ENCODE measurements at regions not wholly inside any gene's neighbourhood (a gene's known extent, or its start where the extent isn't known, plus 50 kb on each side); places are given as distances from the start of the nearest gene placed in this dataset.

DNA sequence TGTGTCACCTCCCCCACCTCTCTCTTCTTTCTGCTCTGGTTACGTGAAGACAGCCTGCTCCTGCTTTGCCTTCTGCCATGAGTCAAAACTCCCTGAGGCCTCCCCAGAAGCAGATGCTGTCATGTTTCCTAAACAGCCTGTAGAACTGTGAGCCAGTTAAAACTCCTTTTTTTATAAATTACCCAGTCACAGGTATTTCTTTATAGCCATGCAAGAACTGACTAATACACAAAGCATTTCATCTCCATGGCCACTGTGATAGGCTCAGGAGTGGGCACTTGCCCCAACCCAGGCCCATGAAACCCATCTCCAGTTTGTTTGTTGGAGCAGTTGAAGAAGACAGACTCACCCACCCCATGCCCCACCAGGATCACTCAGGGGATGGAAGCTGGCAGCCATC is 253.3 kb upstream of the ISX start:
- ChIA-PET CTCF (ENCODE audit: low intra/inter-chr PET ratio, low total read pairs) (no interaction called here), POLR2A (no interaction called here)
- H2AFZ ChIP-seq (ENCODE audit: low read length), result no peak overlapping the region
- FAIRE-seq, result no peak
- H3K36me3 ChIP-seq (replicated peaks in 1 of 2; ENCODE audit: control insufficient read depth in 1 of 2, insufficient read depth in 2 of 2, low read length in 2 of 2), result no peaks in the 10 kb centered on the region
- intact Hi-C loops (cut with micrococcal nuclease; ENCODE audit: unreplicated experiment), result no loop called here
- H3K4me2 ChIP-seq (ENCODE audit: low read depth, low read length), result no peak overlapping the region
- H3K27me3 ChIP-seq (ENCODE audit: control insufficient read depth in 1 of 2, insufficient read depth in 2 of 2, low read length in 2 of 2), result no peaks in the 10 kb centered on the region
- WGBS (ENCODE audit: low lambda C conversion rate), result 0% methylated on average over 1 of the region's 1 CpG
- BruUV-seq (replicated peaks), result no TSS peak
- DNase-seq (ENCODE audit: low spot score), result no peak
- H3K79me2 ChIP-seq (ENCODE audit: insufficient read depth, low read length), result no peaks in the 10 kb centered on the region
- in situ Hi-C loops (cut with HindIII; ENCODE audit: extremely low pct_ligation_motif_present, low pct_unique_long_range_greater_than_20kb), result loop anchor here (25.0 kb wide), 1 partner anchor 100 kb away; no protein-coding TSS in a partner anchor
- no peaks in the 10 kb centered on the region for H3K9me3 ChIP-seq (ENCODE audit: low read length)
- TF ChIP-seq ZNF451 (CRISPR knock-in tag; IDR thresholded peaks at IDR 0.05) (no peak), SRSF9 (IDR thresholded peaks at IDR 0.05; ENCODE audit: borderline replicate concordance, insufficient read depth, low read depth, low read length, poor library complexity, severe bottlenecking) (no peak), POLR2AphosphoS2 (IDR thresholded peaks at IDR 0.05; ENCODE audit: low read depth, low read length) (no peak), KLF13 (CRISPR knock-in tag; IDR thresholded peaks at IDR 0.05) (no peak), KDM5B (CRISPR knock-in tag; IDR thresholded peaks at IDR 0.05; ENCODE audit: borderline replicate concordance) (no peak), ZNF569 (CRISPR knock-in tag; IDR thresholded peaks at IDR 0.05; ENCODE audit: borderline replicate concordance) (no peak), BCL6 (CRISPR knock-in tag; IDR thresholded peaks at IDR 0.05) (no peak), GTF3A (CRISPR knock-in tag; conservative IDR thresholded peaks at IDR 0.05) (no peak), ZNF567 (CRISPR knock-in tag; IDR thresholded peaks at IDR 0.05; ENCODE audit: borderline replicate concordance) (no peak), CREM (IDR thresholded peaks at IDR 0.05) (no peak), CREM (CRISPR knock-in tag; IDR thresholded peaks at IDR 0.05) (no peak), ISX (CRISPR knock-in tag; conservative IDR thresholded peaks at IDR 0.05) (no peak), ZMYM4 (CRISPR knock-in tag; IDR thresholded peaks at IDR 0.05) (no peak), ARNT (IDR thresholded peaks at IDR 0.05) (no peak), ZNF30 (CRISPR knock-in tag; IDR thresholded peaks at IDR 0.05) (no peak), ZNF891 (CRISPR knock-in tag; IDR thresholded peaks at IDR 0.05) (no peak)
- TF ChIP-seq, protein P1, sequence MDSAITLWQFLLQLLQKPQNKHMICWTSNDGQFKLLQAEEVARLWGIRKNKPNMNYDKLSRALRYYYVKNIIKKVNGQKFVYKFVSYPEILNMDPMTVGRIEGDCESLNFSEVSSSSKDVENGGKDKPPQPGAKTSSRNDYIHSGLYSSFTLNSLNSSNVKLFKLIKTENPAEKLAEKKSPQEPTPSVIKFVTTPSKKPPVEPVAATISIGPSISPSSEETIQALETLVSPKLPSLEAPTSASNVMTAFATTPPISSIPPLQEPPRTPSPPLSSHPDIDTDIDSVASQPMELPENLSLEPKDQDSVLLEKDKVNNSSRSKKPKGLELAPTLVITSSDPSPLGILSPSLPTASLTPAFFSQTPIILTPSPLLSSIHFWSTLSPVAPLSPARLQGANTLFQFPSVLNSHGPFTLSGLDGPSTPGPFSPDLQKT (CRISPR knock-in tag; IDR thresholded peaks at IDR 0.05; ENCODE audit: borderline replicate concordance), result no peak
- TF ChIP-seq, protein P2, sequence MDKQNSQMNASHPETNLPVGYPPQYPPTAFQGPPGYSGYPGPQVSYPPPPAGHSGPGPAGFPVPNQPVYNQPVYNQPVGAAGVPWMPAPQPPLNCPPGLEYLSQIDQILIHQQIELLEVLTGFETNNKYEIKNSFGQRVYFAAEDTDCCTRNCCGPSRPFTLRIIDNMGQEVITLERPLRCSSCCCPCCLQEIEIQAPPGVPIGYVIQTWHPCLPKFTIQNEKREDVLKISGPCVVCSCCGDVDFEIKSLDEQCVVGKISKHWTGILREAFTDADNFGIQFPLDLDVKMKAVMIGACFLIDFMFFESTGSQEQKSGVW (CRISPR knock-in tag; IDR thresholded peaks at IDR 0.05; ENCODE audit: borderline replicate concordance), result no peak
- TF ChIP-seq, protein P3, sequence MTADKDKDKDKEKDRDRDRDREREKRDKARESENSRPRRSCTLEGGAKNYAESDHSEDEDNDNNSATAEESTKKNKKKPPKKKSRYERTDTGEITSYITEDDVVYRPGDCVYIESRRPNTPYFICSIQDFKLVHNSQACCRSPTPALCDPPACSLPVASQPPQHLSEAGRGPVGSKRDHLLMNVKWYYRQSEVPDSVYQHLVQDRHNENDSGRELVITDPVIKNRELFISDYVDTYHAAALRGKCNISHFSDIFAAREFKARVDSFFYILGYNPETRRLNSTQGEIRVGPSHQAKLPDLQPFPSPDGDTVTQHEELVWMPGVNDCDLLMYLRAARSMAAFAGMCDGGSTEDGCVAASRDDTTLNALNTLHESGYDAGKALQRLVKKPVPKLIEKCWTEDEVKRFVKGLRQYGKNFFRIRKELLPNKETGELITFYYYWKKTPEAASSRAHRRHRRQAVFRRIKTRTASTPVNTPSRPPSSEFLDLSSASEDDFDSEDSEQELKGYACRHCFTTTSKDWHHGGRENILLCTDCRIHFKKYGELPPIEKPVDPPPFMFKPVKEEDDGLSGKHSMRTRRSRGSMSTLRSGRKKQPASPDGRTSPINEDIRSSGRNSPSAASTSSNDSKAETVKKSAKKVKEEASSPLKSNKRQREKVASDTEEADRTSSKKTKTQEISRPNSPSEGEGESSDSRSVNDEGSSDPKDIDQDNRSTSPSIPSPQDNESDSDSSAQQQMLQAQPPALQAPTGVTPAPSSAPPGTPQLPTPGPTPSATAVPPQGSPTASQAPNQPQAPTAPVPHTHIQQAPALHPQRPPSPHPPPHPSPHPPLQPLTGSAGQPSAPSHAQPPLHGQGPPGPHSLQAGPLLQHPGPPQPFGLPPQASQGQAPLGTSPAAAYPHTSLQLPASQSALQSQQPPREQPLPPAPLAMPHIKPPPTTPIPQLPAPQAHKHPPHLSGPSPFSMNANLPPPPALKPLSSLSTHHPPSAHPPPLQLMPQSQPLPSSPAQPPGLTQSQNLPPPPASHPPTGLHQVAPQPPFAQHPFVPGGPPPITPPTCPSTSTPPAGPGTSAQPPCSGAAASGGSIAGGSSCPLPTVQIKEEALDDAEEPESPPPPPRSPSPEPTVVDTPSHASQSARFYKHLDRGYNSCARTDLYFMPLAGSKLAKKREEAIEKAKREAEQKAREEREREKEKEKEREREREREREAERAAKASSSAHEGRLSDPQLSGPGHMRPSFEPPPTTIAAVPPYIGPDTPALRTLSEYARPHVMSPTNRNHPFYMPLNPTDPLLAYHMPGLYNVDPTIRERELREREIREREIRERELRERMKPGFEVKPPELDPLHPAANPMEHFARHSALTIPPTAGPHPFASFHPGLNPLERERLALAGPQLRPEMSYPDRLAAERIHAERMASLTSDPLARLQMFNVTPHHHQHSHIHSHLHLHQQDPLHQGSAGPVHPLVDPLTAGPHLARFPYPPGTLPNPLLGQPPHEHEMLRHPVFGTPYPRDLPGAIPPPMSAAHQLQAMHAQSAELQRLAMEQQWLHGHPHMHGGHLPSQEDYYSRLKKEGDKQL (CRISPR knock-in tag; IDR thresholded peaks at IDR 0.05; ENCODE audit: low read depth), result no peak
- TF ChIP-seq, protein P4, sequence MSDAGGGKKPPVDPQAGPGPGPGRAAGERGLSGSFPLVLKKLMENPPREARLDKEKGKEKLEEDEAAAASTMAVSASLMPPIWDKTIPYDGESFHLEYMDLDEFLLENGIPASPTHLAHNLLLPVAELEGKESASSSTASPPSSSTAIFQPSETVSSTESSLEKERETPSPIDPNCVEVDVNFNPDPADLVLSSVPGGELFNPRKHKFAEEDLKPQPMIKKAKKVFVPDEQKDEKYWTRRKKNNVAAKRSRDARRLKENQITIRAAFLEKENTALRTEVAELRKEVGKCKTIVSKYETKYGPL (CRISPR knock-in tag; IDR thresholded peaks at IDR 0.05), result no peak
- H4K20me1 ChIP-seq (ENCODE audit: insufficient read depth, low read length), result no peaks in the 10 kb centered on the region
- H3K9ac ChIP-seq (ENCODE audit: insufficient read depth, low read depth, low read length), result no peak overlapping the region
- H3K27ac ChIP-seq (ENCODE audit: extremely low read length, insufficient read depth, low read length), result no peak overlapping the region
- no peak overlapping the region for H3K4me3 ChIP-seq (replicated peaks in 1 of 3; ENCODE audit: insufficient read depth in 1 of 3, low read depth in 2 of 3, low read length in 3 of 3)
- no peak for ATAC-seq
- peaks cover 6% of the 10 kb centered on the region; the same call in 1 of the 2 replicates for H3K4me1 ChIP-seq (ENCODE audit: insufficient read depth, low read length)

Data from HepG2 (cell line).